ENCODE measurements at regions not wholly inside any gene's neighbourhood (a gene's known extent, or its start where the extent isn't known, plus 50 kb on each side); places are given as distances from the start of the nearest gene placed in this dataset.

DNA sequence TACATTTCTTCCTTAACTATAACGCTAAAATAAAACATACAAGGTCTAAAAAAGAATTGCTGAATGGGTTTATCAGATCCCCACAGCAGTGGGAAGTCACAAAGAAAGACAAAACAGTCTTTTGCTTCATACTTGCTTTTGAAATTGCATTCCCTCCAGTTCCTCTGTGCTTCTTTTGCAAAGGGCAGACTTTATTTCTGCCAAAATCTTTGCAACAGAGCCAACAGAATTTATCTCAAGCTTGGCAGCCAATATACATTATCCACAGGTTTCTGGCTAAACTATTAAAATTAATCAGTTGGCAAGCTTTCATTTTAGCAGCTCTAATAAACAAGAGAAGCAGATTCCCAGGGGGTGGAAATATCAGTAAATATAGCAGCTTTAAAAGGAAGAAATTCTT lies 378.9 kb upstream of the CA10 start:
- CTCF ChIA-PET, result no interaction called here
- H3K4me1 ChIP-seq (ENCODE audit: insufficient read depth, low read length, poor library complexity, severe bottlenecking), result no peaks in the 10 kb centered on the region
- BruUV-seq (replicated peaks), result no TSS peak

DNA sequence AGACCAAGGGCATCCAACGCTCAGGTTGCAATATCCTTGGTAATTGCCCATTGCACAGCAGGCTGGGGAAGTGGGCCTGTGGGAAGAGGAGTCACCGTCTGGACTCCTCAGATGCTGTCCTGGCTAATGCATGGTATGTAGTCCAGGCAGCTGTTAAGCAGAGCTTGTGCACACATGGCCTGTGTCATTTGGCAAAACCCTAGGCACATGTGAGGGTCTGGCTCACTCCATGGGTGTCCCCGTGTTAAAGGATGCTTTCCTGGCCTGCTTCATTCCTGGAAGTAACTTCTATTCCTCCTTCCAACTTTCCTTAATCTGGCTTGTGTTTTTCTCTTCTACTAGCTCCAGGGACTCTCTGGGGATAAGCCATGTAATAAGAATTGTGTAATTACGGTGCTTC lies 378.0 kb upstream of the CA10 start:
- no TSS peak for BruUV-seq (replicated peaks)
- TF ChIP-seq EZH2 (IDR thresholded peaks at IDR 0.05; ENCODE audit: borderline replicate concordance, low read depth, low read length, poor library complexity, severe bottlenecking), result no peak
- TF ChIP-seq, protein P1, sequence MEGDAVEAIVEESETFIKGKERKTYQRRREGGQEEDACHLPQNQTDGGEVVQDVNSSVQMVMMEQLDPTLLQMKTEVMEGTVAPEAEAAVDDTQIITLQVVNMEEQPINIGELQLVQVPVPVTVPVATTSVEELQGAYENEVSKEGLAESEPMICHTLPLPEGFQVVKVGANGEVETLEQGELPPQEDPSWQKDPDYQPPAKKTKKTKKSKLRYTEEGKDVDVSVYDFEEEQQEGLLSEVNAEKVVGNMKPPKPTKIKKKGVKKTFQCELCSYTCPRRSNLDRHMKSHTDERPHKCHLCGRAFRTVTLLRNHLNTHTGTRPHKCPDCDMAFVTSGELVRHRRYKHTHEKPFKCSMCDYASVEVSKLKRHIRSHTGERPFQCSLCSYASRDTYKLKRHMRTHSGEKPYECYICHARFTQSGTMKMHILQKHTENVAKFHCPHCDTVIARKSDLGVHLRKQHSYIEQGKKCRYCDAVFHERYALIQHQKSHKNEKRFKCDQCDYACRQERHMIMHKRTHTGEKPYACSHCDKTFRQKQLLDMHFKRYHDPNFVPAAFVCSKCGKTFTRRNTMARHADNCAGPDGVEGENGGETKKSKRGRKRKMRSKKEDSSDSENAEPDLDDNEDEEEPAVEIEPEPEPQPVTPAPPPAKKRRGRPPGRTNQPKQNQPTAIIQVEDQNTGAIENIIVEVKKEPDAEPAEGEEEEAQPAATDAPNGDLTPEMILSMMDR (conservative IDR thresholded peaks at IDR 0.05; ENCODE audit: low read depth, low read length), result no peak
- intact Hi-C loops (cut with micrococcal nuclease; ENCODE audit: unreplicated experiment), result no loop called here
- Histone ChIP-seq H3K9me3 (ENCODE audit: low read depth, low read length, poor library complexity, severe bottlenecking) (peaks cover 6% of the 10 kb centered on the region), H3K27me3 (replicated peaks; ENCODE audit: insufficient read depth, low read depth, low read length, poor library complexity) (no peaks in the 10 kb centered on the region), H3K4me3 (ENCODE audit: low read depth, low read length, poor library complexity, severe bottlenecking) (no peak overlapping the region), H3K36me3 (ENCODE audit: insufficient read depth, low read length, poor library complexity, severe bottlenecking) (no peaks in the 10 kb centered on the region), H3K27ac (ENCODE audit: low read depth, low read length, poor library complexity, severe bottlenecking) (no peak overlapping the region), H3K4me1 (ENCODE audit: insufficient read depth, low read length, poor library complexity, severe bottlenecking) (no peaks in the 10 kb centered on the region)
- ChIA-PET POLR2A (ENCODE audit: low non-redundant PET) (no interaction called here), CTCF (no interaction called here)
- DNase-seq (ENCODE audit: low spot score), result no peak

More for the DNA sequence above, 378.9 kb upstream of the CA10 start:
- Histone ChIP-seq H3K4me3 (ENCODE audit: low read depth, low read length, poor library complexity, severe bottlenecking) (no peak overlapping the region), H3K27ac (ENCODE audit: low read depth, low read length, poor library complexity, severe bottlenecking) (no peak overlapping the region), H3K9me3 (ENCODE audit: low read depth, low read length, poor library complexity, severe bottlenecking) (peaks cover 6% of the 10 kb centered on the region), H3K36me3 (ENCODE audit: insufficient read depth, low read length, poor library complexity, severe bottlenecking) (no peaks in the 10 kb centered on the region), H3K27me3 (replicated peaks; ENCODE audit: insufficient read depth, low read depth, low read length, poor library complexity) (no peaks in the 10 kb centered on the region)
- POLR2A ChIA-PET (ENCODE audit: low non-redundant PET), result no interaction called here
- no peak for DNase-seq (ENCODE audit: low spot score)
- TF ChIP-seq EZH2 (IDR thresholded peaks at IDR 0.05; ENCODE audit: borderline replicate concordance, low read depth, low read length, poor library complexity, severe bottlenecking), result no peak
- TF ChIP-seq, protein P1 (conservative IDR thresholded peaks at IDR 0.05; ENCODE audit: low read depth, low read length), result no peak
- intact Hi-C loops (cut with micrococcal nuclease; ENCODE audit: unreplicated experiment), result no loop called here

DNA sequence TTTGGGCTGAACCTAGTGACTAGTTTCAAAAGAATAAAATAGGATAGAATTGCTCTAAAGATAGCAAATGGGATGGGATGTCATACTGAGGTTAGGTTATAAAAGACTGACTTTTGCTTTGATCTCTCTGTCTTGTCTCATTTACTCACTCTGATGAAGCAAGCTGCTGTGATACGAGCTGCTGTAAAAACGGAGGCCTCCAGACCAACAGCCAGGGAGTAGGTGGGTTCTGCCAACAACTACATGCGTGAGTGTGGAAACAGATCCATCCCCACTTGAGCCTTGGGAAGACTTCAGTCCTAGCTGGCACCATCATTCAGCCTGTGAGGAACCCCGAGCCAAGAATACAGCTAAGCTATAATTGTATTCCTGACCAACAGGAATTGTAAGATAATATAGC lies 373.9 kb upstream of the CA10 start:
- DNase-seq (ENCODE audit: low spot score), result no peak
- intact Hi-C loops (cut with micrococcal nuclease; ENCODE audit: unreplicated experiment), result no loop called here
- no TSS peak for BruUV-seq (replicated peaks)
- Histone ChIP-seq H3K9me3 (ENCODE audit: low read depth, low read length, poor library complexity, severe bottlenecking) (no peaks in the 10 kb centered on the region), H3K4me1 (ENCODE audit: insufficient read depth, low read length, poor library complexity, severe bottlenecking) (no peaks in the 10 kb centered on the region), H3K27me3 (replicated peaks; ENCODE audit: insufficient read depth, low read depth, low read length, poor library complexity) (no peaks in the 10 kb centered on the region), H3K4me3 (ENCODE audit: low read depth, low read length, poor library complexity, severe bottlenecking) (no peak overlapping the region), H3K36me3 (ENCODE audit: insufficient read depth, low read length, poor library complexity, severe bottlenecking) (no peaks in the 10 kb centered on the region), H3K27ac (ENCODE audit: low read depth, low read length, poor library complexity, severe bottlenecking) (no peak overlapping the region)
- ChIA-PET POLR2A (ENCODE audit: low non-redundant PET) (no interaction called here), CTCF (no interaction called here)
- TF ChIP-seq, protein P1 (conservative IDR thresholded peaks at IDR 0.05; ENCODE audit: low read depth, low read length), result no peak
- no peak for TF ChIP-seq EZH2 (IDR thresholded peaks at IDR 0.05; ENCODE audit: borderline replicate concordance, low read depth, low read length, poor library complexity, severe bottlenecking)

All from A673 (cell line).